GM23338 (cell line): ENCODE measurements at regions not wholly inside any gene's neighbourhood (a gene's known extent, or its start where the extent isn't known, plus 50 kb on each side); places are given as distances from the start of the nearest gene placed in this dataset.

ENCODE experiments used
- ATAC-seq: fragments of 200-7000 bp; cut with Tn5 transposase; 3 replicates; pipeline ENCODE4 v1.9.1; 2020
- DNase-seq: peaks from one replicate; pipeline ENCODE4 v3.0.0-alpha.2; 2015; ENCODE audit warnings: low spot score
- H2AFZ ChIP-seq: fragments of 200-600 bp; sonication (generic); 2 replicates; pipeline ENCODE4 v1.8.0; 2016; ENCODE audit warnings: antibody characterized with exemption, mild to moderate bottlenecking, moderate library complexity
- H3F3A ChIP-seq: fragments of 200-600 bp; sonication (generic); replicated peaks from 2 replicates; pipeline ENCODE4 v1.8.0; 2017; ENCODE audit warnings: antibody characterized with exemption, mixed run types, low read depth
- H3K27ac ChIP-seq: fragments of 200-600 bp; sonication (generic); 2 replicates; pipeline ENCODE4 v1.6.1; 2016; ENCODE audit warnings: low read depth
- H3K27me3 ChIP-seq: fragments of 200-600 bp; sonication (generic); 2 replicates; pipeline ENCODE4 v1.8.0; 2016; ENCODE audit warnings: mild to moderate bottlenecking, mixed run types, moderate library complexity; ENCODE audit not compliant: insufficient read depth
- H3K36me3 ChIP-seq: fragments of 200-600 bp; sonication (generic); 2 replicates; pipeline ENCODE4 v1.8.0; 2016; ENCODE audit warnings: mild to moderate bottlenecking; ENCODE audit not compliant: insufficient read depth
- H3K4me1 ChIP-seq: fragments of 200-600 bp; sonication (generic); 2 replicates; pipeline ENCODE4 v1.8.0; 2016; ENCODE audit warnings: mild to moderate bottlenecking, moderate library complexity; ENCODE audit not compliant: insufficient read depth
- H3K4me2 ChIP-seq: fragments of 200-600 bp; sonication (generic); 2 replicates; pipeline ENCODE4 v1.7.1; 2017; ENCODE audit warnings: mixed run types
- H3K4me3 ChIP-seq: fragments of 200-600 bp; sonication (generic); 2 replicates; pipeline ENCODE4 v1.6.1; 2016; ENCODE audit warnings: mixed run types
- H3K79me2 ChIP-seq: fragments of 200-600 bp; sonication (generic); replicated peaks from 2 replicates; pipeline ENCODE4 v1.8.0; 2017; ENCODE audit warnings: mild to moderate bottlenecking; ENCODE audit not compliant: insufficient read depth
- H3K9me2 ChIP-seq: fragments of 200-600 bp; sonication (generic); 2 replicates; pipeline ENCODE4 v1.8.0; 2017; ENCODE audit not compliant: insufficient read depth
- H4K20me1 ChIP-seq: fragments of 200-600 bp; sonication (generic); replicated peaks from 2 replicates; pipeline ENCODE4 v1.8.0; 2017; ENCODE audit warnings: mild to moderate bottlenecking; ENCODE audit not compliant: insufficient read depth
- H3K27ac Mint-ChIP-seq: 2 replicates; pipeline ENCODE4 v1.8.0; 2020; ENCODE audit warnings: inconsistent platforms, mild to moderate bottlenecking, moderate library complexity, mixed read lengths
- H3K27me3 Mint-ChIP-seq: 3 replicates; pipeline ENCODE4 v1.8.0; 2022; ENCODE audit warnings: low read depth, mild to moderate bottlenecking, moderate library complexity, mixed read lengths, inconsistent platforms; ENCODE audit not compliant: insufficient read depth, poor library complexity
- H3K36me3 Mint-ChIP-seq: 3 replicates; pipeline ENCODE4 v1.8.0; 2021; ENCODE audit warnings: low read depth, mild to moderate bottlenecking, inconsistent platforms, moderate library complexity, mixed read lengths
- H3K4me1 Mint-ChIP-seq: 3 replicates; pipeline ENCODE4 v1.8.0; 2020; ENCODE audit warnings: mild to moderate bottlenecking, inconsistent platforms, mixed read lengths
- H3K4me3 Mint-ChIP-seq: 3 replicates; pipeline ENCODE4 v1.8.0; 2021; ENCODE audit warnings: moderate library complexity, mild to moderate bottlenecking, inconsistent platforms, mixed read lengths
- H3K9me3 Mint-ChIP-seq: 3 replicates; pipeline ENCODE4 v1.8.0; 2020; ENCODE audit warnings: moderate library complexity, mild to moderate bottlenecking, inconsistent platforms, mixed read lengths
- CREB1 ChIP-seq: fragments of 250-450 bp; sonication (Bioruptor Pico); IDR thresholded peaks from 2 replicates; pipeline ENCODE4 v1.5.0; 2020; ENCODE audit warnings: low read depth, mild to moderate bottlenecking, moderate library complexity
- ETS1 ChIP-seq: IDR thresholded peaks from 2 replicates; pipeline ENCODE4 v1.6.1; 2016; ENCODE audit warnings: antibody characterized with exemption
- EZH2 ChIP-seq: fragments of 200-600 bp; sonication (generic); IDR thresholded peaks from one replicate; pipeline ENCODE4 v1.8.0; 2017; ENCODE audit warnings: antibody characterized with exemption, mild to moderate bottlenecking, low read depth; ENCODE audit not compliant: unreplicated experiment
- EZH2phosphoT487 ChIP-seq: fragments of 200-600 bp; sonication (generic); IDR thresholded peaks from one replicate; pipeline ENCODE4 v1.8.1; 2018; ENCODE audit warnings: antibody characterized with exemption; ENCODE audit not compliant: unreplicated experiment
- JUNB ChIP-seq: IDR thresholded peaks from one replicate; pipeline ENCODE4 v1.6.1; 2016; ENCODE audit warnings: antibody characterized with exemption; ENCODE audit not compliant: unreplicated experiment
- NANOG ChIP-seq: IDR thresholded peaks from 2 replicates; pipeline ENCODE4 v1.6.1; 2016; ENCODE audit warnings: antibody characterized with exemption, borderline replicate concordance
- POLR2AphosphoS5 ChIP-seq: IDR thresholded peaks from 2 replicates; pipeline ENCODE4 v1.6.1; 2016; ENCODE audit warnings: antibody characterized with exemption, low read depth
- REST ChIP-seq: IDR thresholded peaks from one replicate; pipeline ENCODE4 v1.6.1; 2018; ENCODE audit warnings: antibody characterized with exemption; ENCODE audit not compliant: unreplicated experiment
- ZNF114 ChIP-seq: fragments of 250-450 bp; sonication (Bioruptor Pico); IDR thresholded peaks from 2 replicates; pipeline ENCODE4 v1.5.0; 2020; ENCODE audit warnings: mild to moderate bottlenecking, moderate library complexity
- TF ChIP-seq, protein P1 (sequence below), 2 experiments: fragments of 200-600 bp in 1 of 2; sonication (generic) in 1 of 2; conservative IDR thresholded peaks; 2 replicates each; pipeline versions ENCODE4 v1.5.1 to v1.6.1; 2016 to 2017; ENCODE audit warnings: antibody characterized with exemption in 2 of 2, low read depth in 2 of 2, mild to moderate bottlenecking in 2 of 2, moderate library complexity in 1 of 2

DNA sequence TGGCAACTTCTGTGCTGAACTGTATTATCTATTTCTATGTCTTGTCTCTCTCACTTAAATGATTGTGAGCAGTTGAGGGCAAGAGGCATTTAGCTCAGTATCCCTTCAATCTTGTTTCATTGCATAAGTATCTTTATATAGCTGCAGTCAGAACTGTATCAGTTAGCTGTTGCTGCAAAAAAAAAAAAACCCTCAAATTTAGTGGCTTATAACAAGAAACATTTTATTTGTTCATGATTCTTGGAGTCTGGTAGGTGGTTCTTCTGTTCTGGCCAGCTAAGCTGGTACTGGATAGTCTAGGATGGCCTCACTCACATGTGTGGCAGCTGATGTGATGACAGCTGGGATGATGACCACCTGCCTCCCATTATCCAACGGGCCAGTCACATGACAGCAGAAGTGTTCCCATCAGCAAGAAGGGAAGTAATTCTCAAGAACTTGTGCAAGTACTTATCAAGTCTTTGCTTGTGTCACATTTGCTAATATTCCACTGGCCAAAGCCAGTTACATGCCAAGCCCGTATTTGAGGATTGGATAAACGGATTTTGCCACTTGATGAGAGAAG, 67.8 kb downstream of the SLC4A3 start:
- DNase-seq (no peak), ATAC-seq (no peak)
- Histone ChIP-seq H3K27me3 (no peaks in the 10 kb centered on the region), H4K20me1 (no peaks in the 10 kb centered on the region), H3K4me2 (no peak overlapping the region), H3K79me2 (no peaks in the 10 kb centered on the region), H2AFZ (no peak overlapping the region), H3F3A (0 out of 2 replicates have a peak, but pooled peaks cover 5% of the 10 kb centered on the region), H3K36me3 (no peaks in the 10 kb centered on the region), H3K4me3 (no peak overlapping the region), H3K27ac (no peak overlapping the region), H3K9me2 (no peaks in the 10 kb centered on the region), H3K4me1 (peaks cover 23% of the 10 kb centered on the region)
- Mint-ChIP-seq H3K4me3 (no peak overlapping the region), H3K27me3 (peaks cover 2% of the 10 kb centered on the region), H3K4me1 (peaks cover 24% of the 10 kb centered on the region), H3K9me3 (no peaks in the 10 kb centered on the region; the same call in 2 of the 3 replicates), H3K36me3 (no peaks in the 10 kb centered on the region), H3K27ac (no peak overlapping the region)
- TF ChIP-seq ETS1 (no peak), NANOG (no peak), JUNB (no peak), CREB1 (CRISPR knock-in tag) (no peak)
- TF ChIP-seq, protein P1, sequence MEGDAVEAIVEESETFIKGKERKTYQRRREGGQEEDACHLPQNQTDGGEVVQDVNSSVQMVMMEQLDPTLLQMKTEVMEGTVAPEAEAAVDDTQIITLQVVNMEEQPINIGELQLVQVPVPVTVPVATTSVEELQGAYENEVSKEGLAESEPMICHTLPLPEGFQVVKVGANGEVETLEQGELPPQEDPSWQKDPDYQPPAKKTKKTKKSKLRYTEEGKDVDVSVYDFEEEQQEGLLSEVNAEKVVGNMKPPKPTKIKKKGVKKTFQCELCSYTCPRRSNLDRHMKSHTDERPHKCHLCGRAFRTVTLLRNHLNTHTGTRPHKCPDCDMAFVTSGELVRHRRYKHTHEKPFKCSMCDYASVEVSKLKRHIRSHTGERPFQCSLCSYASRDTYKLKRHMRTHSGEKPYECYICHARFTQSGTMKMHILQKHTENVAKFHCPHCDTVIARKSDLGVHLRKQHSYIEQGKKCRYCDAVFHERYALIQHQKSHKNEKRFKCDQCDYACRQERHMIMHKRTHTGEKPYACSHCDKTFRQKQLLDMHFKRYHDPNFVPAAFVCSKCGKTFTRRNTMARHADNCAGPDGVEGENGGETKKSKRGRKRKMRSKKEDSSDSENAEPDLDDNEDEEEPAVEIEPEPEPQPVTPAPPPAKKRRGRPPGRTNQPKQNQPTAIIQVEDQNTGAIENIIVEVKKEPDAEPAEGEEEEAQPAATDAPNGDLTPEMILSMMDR (conservative IDR thresholded peaks at IDR 0.05; ENCODE audit: low read depth in 2 of 2) = no peak

- Mint-ChIP-seq H3K36me3 (no peaks in the 10 kb centered on the region), H3K9me3 (no peaks in the 10 kb centered on the region; the same call in 2 of the 3 replicates), H3K4me1 (peaks cover 35% of the 10 kb centered on the region), H3K4me3 (no peak overlapping the region), H3K27ac (no peak overlapping the region), H3K27me3 (no peaks in the 10 kb centered on the region)
- peak overlapping the region; percentile 29 for H3K4me2 ChIP-seq
- H3K36me3 ChIP-seq = no peaks in the 10 kb centered on the region
- no peaks in the 10 kb centered on the region for H4K20me1 ChIP-seq
- DNase-seq = no peak
- no peaks in the 10 kb centered on the region for H3K9me2 ChIP-seq
- no peak overlapping the region for H3K27ac ChIP-seq
- no peaks in the 10 kb centered on the region for H3K79me2 ChIP-seq
- ATAC-seq = peak; percentile 36
- H3F3A ChIP-seq = 0 out of 2 replicates have a peak, but pooled peaks cover 5% of the 10 kb centered on the region
- 0 out of 2 replicates have a peak overlapping the region, but pooled peaks have one; percentile 4 for H3K4me3 ChIP-seq
- no peak overlapping the region for H2AFZ ChIP-seq
- peaks cover 38% of the 10 kb centered on the region for H3K4me1 ChIP-seq
- H3K27me3 ChIP-seq = no peaks in the 10 kb centered on the region
- TF ChIP-seq CREB1 (CRISPR knock-in tag) (no peak), POLR2AphosphoS5 (no peak), EZH2 (no peak), ZNF114 (CRISPR knock-in tag) (no peak), JUNB (no peak), REST (no peak), EZH2phosphoT487 (no peak), NANOG (no peak)
- TF ChIP-seq, protein P1 (conservative IDR thresholded peaks at IDR 0.05; ENCODE audit: low read depth in 2 of 2) = no peak
Observed at GRCh38 chr2:219697811-219698747, 70.6 kb downstream of the SLC4A3 start.
